HT1080 (cell line): ENCODE measurements at regions not wholly inside any gene's neighbourhood (a gene's known extent, or its start where the extent isn't known, plus 50 kb on each side); places are given as distances from the start of the nearest gene placed in this dataset.
A peak's percentile ranks its signal among the peaks of the same experiment; 100 is the strongest.

Source experiments
- DNase-seq: peaks from one replicate; pipeline ENCODE4 v3.0.0-alpha.2; 2015; ENCODE audit warnings: low read depth

GRCh38 chr2:10520154-10520553 is 72.0 kb upstream of the ODC1 start:
- DNase-seq: no peak

GRCh38 chr2:10519394-10519740 is 71.2 kb upstream of the ODC1 start:
- DNase-seq: no peak

GRCh38 chr2:10518470-10519393 is 70.6 kb upstream of the ODC1 start:
- no peak for DNase-seq

GRCh38 chr2:10517351-10518043 is 69.4 kb upstream of the ODC1 start:
- no peak for DNase-seq

GRCh38 chr2:10515887-10516286 is 67.8 kb upstream of the ODC1 start:
- DNase-seq: no peak

- peak; percentile 99 for DNase-seq
Observed at GRCh38 chr2:10514743-10515142, 66.6 kb upstream of the ODC1 start.

- no peak for DNase-seq
Observed at GRCh38 chr2:10514273-10514672, 66.1 kb upstream of the ODC1 start.

- no peak for DNase-seq
Observed at GRCh38 chr2:10513201-10513600, 65.1 kb upstream of the ODC1 start.

GRCh38 chr2:10508038-10508437 is 59.9 kb upstream of the ODC1 start:
- no peak for DNase-seq

- no peak for DNase-seq
Observed at GRCh38 chr2:10507106-10507505, 59.0 kb upstream of the ODC1 start.

GRCh38 chr2:10504994-10505820 is 57.1 kb upstream of the ODC1 start:
- no peak for DNase-seq

GRCh38 chr2:10504370-10504993 is 56.4 kb upstream of the ODC1 start:
- DNase-seq: no peak

GRCh38 chr2:10502803-10503107 is 54.6 kb upstream of the ODC1 start:
- DNase-seq: no peak

- no peak for DNase-seq
Observed at GRCh38 chr2:10501980-10502802, 54.1 kb upstream of the ODC1 start.

- no peak for DNase-seq
Observed at GRCh38 chr2:10501451-10501961, 53.4 kb upstream of the ODC1 start.

- DNase-seq: peak; percentile 52
Observed at GRCh38 chr2:10500601-10501361, 52.7 kb upstream of the ODC1 start.

- no peak for DNase-seq
Observed at GRCh38 chr2:10499911-10500521, 51.9 kb upstream of the ODC1 start.

- no peak for DNase-seq
Observed at GRCh38 chr2:10499275-10499907, 51.3 kb upstream of the ODC1 start.
